B cell (primary cell): ENCODE measurements at regions not wholly inside any gene's neighbourhood (a gene's known extent, or its start where the extent isn't known, plus 50 kb on each side); places are given as distances from the start of the nearest gene placed in this dataset.

Experiments used
- EZH2 ChIP-seq: IDR thresholded peaks from 2 replicates; pipeline ENCODE4 v1.6.1; 2012; ENCODE audit warnings: borderline replicate concordance, low read depth, mild to moderate bottlenecking, moderate library complexity, low read length; ENCODE audit not compliant: insufficient read depth, poor library complexity, severe bottlenecking
- TF ChIP-seq, protein P1 (sequence below): fragments of 200-600 bp; IDR thresholded peaks from one replicate; pipeline ENCODE4 v1.8.0; 2022; ENCODE audit warnings: antibody characterized with exemption, mild to moderate bottlenecking

DNA sequence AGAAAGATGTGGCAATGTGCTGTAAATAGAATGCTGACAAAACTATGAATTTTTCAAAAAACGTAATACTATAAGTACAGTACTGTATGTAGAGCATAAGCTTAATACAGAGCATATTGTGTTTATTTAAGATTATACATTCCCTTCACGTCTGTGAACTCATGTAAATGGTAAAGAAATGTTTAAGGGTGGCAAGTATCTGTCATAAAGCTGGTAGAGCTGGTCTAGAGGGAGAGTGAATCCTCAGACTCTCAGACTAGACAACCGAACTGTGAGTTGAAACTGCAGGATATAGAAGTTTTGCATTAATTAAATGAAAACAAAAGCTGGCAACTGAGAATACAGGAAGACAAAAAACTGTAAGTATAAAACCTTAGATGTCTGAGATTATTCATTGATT lies 87.3 kb upstream of the ANXA1 start:
- TF ChIP-seq, protein P1, sequence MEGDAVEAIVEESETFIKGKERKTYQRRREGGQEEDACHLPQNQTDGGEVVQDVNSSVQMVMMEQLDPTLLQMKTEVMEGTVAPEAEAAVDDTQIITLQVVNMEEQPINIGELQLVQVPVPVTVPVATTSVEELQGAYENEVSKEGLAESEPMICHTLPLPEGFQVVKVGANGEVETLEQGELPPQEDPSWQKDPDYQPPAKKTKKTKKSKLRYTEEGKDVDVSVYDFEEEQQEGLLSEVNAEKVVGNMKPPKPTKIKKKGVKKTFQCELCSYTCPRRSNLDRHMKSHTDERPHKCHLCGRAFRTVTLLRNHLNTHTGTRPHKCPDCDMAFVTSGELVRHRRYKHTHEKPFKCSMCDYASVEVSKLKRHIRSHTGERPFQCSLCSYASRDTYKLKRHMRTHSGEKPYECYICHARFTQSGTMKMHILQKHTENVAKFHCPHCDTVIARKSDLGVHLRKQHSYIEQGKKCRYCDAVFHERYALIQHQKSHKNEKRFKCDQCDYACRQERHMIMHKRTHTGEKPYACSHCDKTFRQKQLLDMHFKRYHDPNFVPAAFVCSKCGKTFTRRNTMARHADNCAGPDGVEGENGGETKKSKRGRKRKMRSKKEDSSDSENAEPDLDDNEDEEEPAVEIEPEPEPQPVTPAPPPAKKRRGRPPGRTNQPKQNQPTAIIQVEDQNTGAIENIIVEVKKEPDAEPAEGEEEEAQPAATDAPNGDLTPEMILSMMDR, result no peak
- no peak for TF ChIP-seq EZH2
